ENCODE measurements at regions not wholly inside any gene's neighbourhood (a gene's known extent, or its start where the extent isn't known, plus 50 kb on each side); places are given as distances from the start of the nearest gene placed in this dataset.

GRCh38 chr12:97305651-97306050 is 157.0 kb upstream of the RMST start:
- TF ChIP-seq POLR2AphosphoS5 (IDR thresholded peaks at IDR 0.05; ENCODE audit: low read depth, low read length): no peak
- TF ChIP-seq CTCF (IDR thresholded peaks at IDR 0.05): no peak
- no peak for TF ChIP-seq SIN3A (IDR thresholded peaks at IDR 0.05; ENCODE audit: borderline replicate concordance, insufficient read depth, low read depth, low read length)
- TF ChIP-seq REST (IDR thresholded peaks at IDR 0.05; ENCODE audit: insufficient read depth in 1 of 2, low read depth in 2 of 2, low read length in 1 of 2): no peak
- TF ChIP-seq TCF7L2 (IDR thresholded peaks at IDR 0.05; ENCODE audit: low read depth, low read length): no peak

Data from Panc1 (cell line).